ENCODE measurements at regions not wholly inside any gene's neighbourhood (a gene's known extent, or its start where the extent isn't known, plus 50 kb on each side); places are given as distances from the start of the nearest gene placed in this dataset.

DNA sequence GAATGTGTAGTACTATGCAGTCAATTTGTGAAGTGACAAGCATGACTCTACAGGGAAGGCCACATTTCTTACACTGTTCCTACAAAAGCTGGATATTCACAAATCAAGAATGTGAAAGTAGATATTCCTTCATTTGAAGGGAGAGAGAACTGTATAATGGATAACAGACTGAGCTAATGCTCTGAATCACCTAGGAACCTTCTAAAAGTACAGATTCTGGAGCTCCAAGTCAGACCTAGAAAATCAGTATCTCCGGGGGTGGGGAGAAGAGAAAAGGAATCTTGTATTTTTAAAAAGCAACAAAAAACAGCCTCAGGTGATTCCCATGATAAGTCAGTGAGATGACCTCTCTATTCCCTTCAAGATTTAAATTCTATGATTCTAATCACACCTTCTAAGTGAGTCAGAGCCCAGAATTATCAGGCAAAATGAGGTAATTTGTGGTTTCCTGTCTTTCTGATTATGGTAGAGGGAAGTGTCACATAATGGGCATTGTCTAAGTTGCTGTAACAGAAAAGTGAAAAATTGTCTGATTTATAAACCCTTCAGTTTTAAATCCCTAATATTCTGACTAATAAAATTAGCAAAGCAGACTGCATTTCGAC, 80.9 kb downstream of the IL21 start:
- no peak for FAIRE-seq
- POLR2A ChIA-PET (ENCODE audit: partially characterized antibody), result no interaction called here

More for the DNA sequence above, 80.9 kb downstream of the IL21 start:
- H3K4me2 ChIP-seq (ENCODE audit: insufficient read depth in 1 of 2, low read depth in 2 of 2, low read length in 2 of 2), result no peak overlapping the region
- H3K23ac ChIP-seq (ENCODE audit: insufficient read length), result no peak overlapping the region
- H3K27me3 ChIP-seq (replicated peaks in 1 of 4; ENCODE audit: control insufficient read depth in 3 of 4, extremely low read depth in 1 of 4, insufficient read depth in 3 of 4, low read length in 3 of 4), result no peaks in the 10 kb centered on the region
- no peak overlapping the region for H2BK12ac ChIP-seq (ENCODE audit: low read depth, low read length)
- no peak overlapping the region for H3K14ac ChIP-seq (ENCODE audit: insufficient read length)
- H2BK5ac ChIP-seq (ENCODE audit: low read depth, low read length), result no peak overlapping the region
- no peaks in the 10 kb centered on the region for H3K23me2 ChIP-seq (ENCODE audit: low read depth, low read length)
- H3K9me3 ChIP-seq (ENCODE audit: insufficient read depth in 2 of 2, low read depth in 1 of 2, low read length in 1 of 2), result no peaks in the 10 kb centered on the region; a peak in 1 of 4 replicates
- no peak overlapping the region for H2BK15ac ChIP-seq (ENCODE audit: low read length)
- no peak overlapping the region for H3K56ac ChIP-seq (replicated peaks; ENCODE audit: insufficient read length, low read depth, low read length)
- no peak overlapping the region for H3K27ac ChIP-seq (ENCODE audit: low read depth, low read length)
- H2AFZ ChIP-seq (ENCODE audit: low read length), result no peak overlapping the region
- no peak overlapping the region for H4K5ac ChIP-seq (ENCODE audit: insufficient read length, low read depth, low read length)
- H3K4me1 ChIP-seq (replicated peaks in 1 of 4; ENCODE audit: control insufficient read depth in 3 of 4, insufficient read depth in 4 of 4, low read length in 3 of 4), result no peaks in the 10 kb centered on the region
- no peak overlapping the region for H3K18ac ChIP-seq (ENCODE audit: extremely low read depth, low read length)
- WGBS, 2 experiments (ENCODE audit: extremely low coverage in 1 of 2, insufficient coverage in 1 of 2, insufficient read length in 1 of 2, insufficient replicate concordance in 2 of 2, low coverage in 1 of 2, low lambda C conversion rate in 2 of 2, missing lambda C conversion rate in 1 of 2), result 93% methylated on average over 2 of the region's 2 CpGs; no CpG with 5 or more reads in 1 of the 2 experiments
- H3K4ac ChIP-seq (replicated peaks; ENCODE audit: insufficient read length, low read depth, low read length), result no peak overlapping the region
- H4K91ac ChIP-seq (replicated peaks; ENCODE audit: insufficient read length, low read length), result no peak overlapping the region
- CTCF ChIA-PET (ENCODE audit: partially characterized antibody), result interaction anchor here (0.9 kb wide), 1 partner anchor 13 kb away, joined by 3 read pairs; no protein-coding TSS in a partner anchor
- H2AK5ac ChIP-seq (ENCODE audit: low read depth, low read length), result no peak overlapping the region
- TF ChIP-seq EZH2 (IDR thresholded peaks at IDR 0.05; ENCODE audit: low read depth, low read length, severe bottlenecking), result no peak
- TF ChIP-seq SAP30 (IDR thresholded peaks at IDR 0.05; ENCODE audit: insufficient read depth, insufficient replicate concordance, low read length), result no peak
- no peak overlapping the region for H2BK20ac ChIP-seq (ENCODE audit: low read length)
- H3K9ac ChIP-seq (replicated peaks in 1 of 4; ENCODE audit: extremely low read depth in 1 of 4, low read depth in 3 of 4, low read length in 3 of 4), result no peak overlapping the region
- H3K79me2 ChIP-seq (ENCODE audit: control insufficient read depth in 1 of 2, insufficient read depth in 2 of 2, low read length in 2 of 2), result no peaks in the 10 kb centered on the region
- H4K8ac ChIP-seq (ENCODE audit: extremely low read depth, insufficient read depth, low read length), result no peak overlapping the region
- no peaks in the 10 kb centered on the region for H4K20me1 ChIP-seq (replicated peaks in 1 of 2; ENCODE audit: control insufficient read depth in 1 of 2, insufficient read depth in 2 of 2, low read length in 2 of 2)
- no peaks in the 10 kb centered on the region for H3K79me1 ChIP-seq (ENCODE audit: low read depth, low read length)
- H3K36me3 ChIP-seq (ENCODE audit: control insufficient read depth in 2 of 4, insufficient read depth in 4 of 4, low read length in 3 of 4), result no peaks in the 10 kb centered on the region
- no peak overlapping the region for H2BK120ac ChIP-seq (replicated peaks; ENCODE audit: low read depth, low read length)
- no peak for DNase-seq (ENCODE audit: low read depth in 1 of 2, low spot score in 2 of 2)
- no peak overlapping the region for H3K4me3 ChIP-seq (ENCODE audit: extremely low read depth in 1 of 4, insufficient read depth in 2 of 4, low read depth in 3 of 4, low read length in 4 of 4)
